Adipocyte (in vitro differentiated cells): ENCODE measurements at regions not wholly inside any gene's neighbourhood (a gene's known extent, or its start where the extent isn't known, plus 50 kb on each side); places are given as distances from the start of the nearest gene placed in this dataset.

ENCODE experiments used
- DNase-seq: peaks from one replicate; pipeline ENCODE4 v3.0.0-alpha.2; 2015; ENCODE audit warnings: low read depth
- H3K27me3 ChIP-seq: replicated peaks from 2 replicates; pipeline ENCODE4 v1.7.0; 2013; ENCODE audit warnings: mild to moderate bottlenecking, low read length, moderate library complexity; ENCODE audit not compliant: control insufficient read depth, insufficient read depth
- H3K36me3 ChIP-seq: 2 replicates; pipeline ENCODE4 v1.7.0; 2013; ENCODE audit warnings: low read length, mild to moderate bottlenecking, moderate library complexity; ENCODE audit not compliant: control insufficient read depth, insufficient read depth, severe bottlenecking
- H3K4me1 ChIP-seq: 2 replicates; pipeline ENCODE4 v1.7.0; 2013; ENCODE audit warnings: mild to moderate bottlenecking, low read length, moderate library complexity; ENCODE audit not compliant: control insufficient read depth, insufficient read depth
- H3K4me3 ChIP-seq: 2 replicates; pipeline ENCODE4 v1.7.0; 2013; ENCODE audit warnings: mild to moderate bottlenecking, low read length, moderate library complexity
- H3K9ac ChIP-seq: 2 replicates; pipeline ENCODE4 v1.7.0; 2013; ENCODE audit warnings: mild to moderate bottlenecking, low read length, moderate library complexity
- H3K9me3 ChIP-seq: 2 replicates; pipeline ENCODE4 v1.7.0; 2013; ENCODE audit warnings: mild to moderate bottlenecking, low read length, moderate library complexity; ENCODE audit not compliant: control insufficient read depth

- no peaks in the 10 kb centered on the region for H3K36me3 ChIP-seq
- no peaks in the 10 kb centered on the region for H3K9me3 ChIP-seq
- no peaks in the 10 kb centered on the region for H3K4me1 ChIP-seq
- no peak overlapping the region for H3K9ac ChIP-seq
- H3K27me3 ChIP-seq, result no peaks in the 10 kb centered on the region
- DNase-seq, result no peak
- no peak overlapping the region for H3K4me3 ChIP-seq
These were observed 1302.3 kb downstream of the FSCB start for GRCh38 chr14:43204816-43205215.

- no peaks in the 10 kb centered on the region for H3K9me3 ChIP-seq
- H3K4me1 ChIP-seq, result no peaks in the 10 kb centered on the region
- H3K36me3 ChIP-seq, result no peaks in the 10 kb centered on the region
- no peak overlapping the region for H3K4me3 ChIP-seq
- DNase-seq, result no peak
- H3K9ac ChIP-seq, result no peak overlapping the region
- no peaks in the 10 kb centered on the region for H3K27me3 ChIP-seq
These were observed 1306.6 kb downstream of the FSCB start for GRCh38 chr14:43200519-43200918.

- H3K36me3 ChIP-seq, result no peaks in the 10 kb centered on the region
- H3K9me3 ChIP-seq, result no peaks in the 10 kb centered on the region
- DNase-seq, result no peak
- H3K4me3 ChIP-seq, result no peak overlapping the region
- H3K9ac ChIP-seq, result no peak overlapping the region
- H3K27me3 ChIP-seq, result no peaks in the 10 kb centered on the region
- H3K4me1 ChIP-seq, result no peaks in the 10 kb centered on the region
These were observed 1308.6 kb downstream of the FSCB start for GRCh38 chr14:43198465-43198864.

GRCh38 chr14:43184540-43184939 lies 1322.5 kb downstream of the FSCB start:
- DNase-seq, result no peak
- no peaks in the 10 kb centered on the region for H3K27me3 ChIP-seq
- H3K36me3 ChIP-seq, result no peaks in the 10 kb centered on the region
- peaks cover under 1% of the 10 kb centered on the region for H3K9me3 ChIP-seq
- H3K9ac ChIP-seq, result no peak overlapping the region
- H3K4me3 ChIP-seq, result no peak overlapping the region
- H3K4me1 ChIP-seq, result no peaks in the 10 kb centered on the region

- no peak overlapping the region for H3K4me3 ChIP-seq
- H3K27me3 ChIP-seq, result no peaks in the 10 kb centered on the region
- H3K9me3 ChIP-seq, result no peaks in the 10 kb centered on the region
- H3K9ac ChIP-seq, result no peak overlapping the region
- H3K36me3 ChIP-seq, result no peaks in the 10 kb centered on the region
- DNase-seq, result no peak
- H3K4me1 ChIP-seq, result no peaks in the 10 kb centered on the region
These were observed 1323.2 kb downstream of the FSCB start for GRCh38 chr14:43183916-43184315.

- Histone ChIP-seq H3K4me1 (peaks cover 6% of the 10 kb centered on the region), H3K27me3 (no peaks in the 10 kb centered on the region), H3K4me3 (no peak overlapping the region), H3K9me3 (no peaks in the 10 kb centered on the region), H3K36me3 (no peaks in the 10 kb centered on the region), H3K9ac (no peak overlapping the region)
- no peak for DNase-seq
These were observed 1331.2 kb downstream of the FSCB start for GRCh38 chr14:43175896-43176295.

GRCh38 chr14:43172899-43173548 lies 1334.1 kb downstream of the FSCB start:
- Histone ChIP-seq H3K9ac (no peak overlapping the region), H3K36me3 (no peaks in the 10 kb centered on the region), H3K27me3 (no peaks in the 10 kb centered on the region), H3K9me3 (no peaks in the 10 kb centered on the region), H3K4me1 (peaks cover 6% of the 10 kb centered on the region), H3K4me3 (no peak overlapping the region)
- DNase-seq, result no peak

- H3K9me3 ChIP-seq, result no peaks in the 10 kb centered on the region
- H3K27me3 ChIP-seq, result no peaks in the 10 kb centered on the region
- peaks cover 6% of the 10 kb centered on the region for H3K4me1 ChIP-seq
- H3K9ac ChIP-seq, result no peak overlapping the region
- H3K36me3 ChIP-seq, result no peaks in the 10 kb centered on the region
- no peak overlapping the region for H3K4me3 ChIP-seq
- DNase-seq, result no peak
These were observed 1337.4 kb downstream of the FSCB start for GRCh38 chr14:43169722-43170121.

- Histone ChIP-seq H3K9ac (no peak overlapping the region), H3K9me3 (no peaks in the 10 kb centered on the region), H3K36me3 (no peaks in the 10 kb centered on the region), H3K27me3 (no peaks in the 10 kb centered on the region), H3K4me1 (peaks cover 6% of the 10 kb centered on the region), H3K4me3 (no peak overlapping the region)
- DNase-seq, result no peak
These were observed 1338.6 kb downstream of the FSCB start for GRCh38 chr14:43168371-43168925.

GRCh38 chr14:43166163-43166562 lies 1340.9 kb downstream of the FSCB start:
- Histone ChIP-seq H3K9me3 (no peaks in the 10 kb centered on the region), H3K4me3 (no peak overlapping the region), H3K9ac (no peak overlapping the region), H3K4me1 (no peaks in the 10 kb centered on the region), H3K36me3 (no peaks in the 10 kb centered on the region), H3K27me3 (no peaks in the 10 kb centered on the region)
- DNase-seq, result no peak

- Histone ChIP-seq H3K36me3 (no peaks in the 10 kb centered on the region), H3K27me3 (no peaks in the 10 kb centered on the region), H3K9ac (no peak overlapping the region), H3K9me3 (no peaks in the 10 kb centered on the region), H3K4me3 (no peak overlapping the region), H3K4me1 (no peaks in the 10 kb centered on the region)
- DNase-seq, result no peak
These were observed 1341.4 kb downstream of the FSCB start for GRCh38 chr14:43165651-43166050.

- Histone ChIP-seq H3K27me3 (no peaks in the 10 kb centered on the region), H3K4me1 (no peaks in the 10 kb centered on the region), H3K9me3 (no peaks in the 10 kb centered on the region), H3K36me3 (no peaks in the 10 kb centered on the region), H3K4me3 (no peak overlapping the region), H3K9ac (no peak overlapping the region)
- no peak for DNase-seq
These were observed 1345.6 kb downstream of the FSCB start for GRCh38 chr14:43161477-43161876.
